ENCODE measurements at regions not wholly inside any gene's neighbourhood (a gene's known extent, or its start where the extent isn't known, plus 50 kb on each side); places are given as distances from the start of the nearest gene placed in this dataset.

GRCh38 chr15:91752081-91752785 is 101.3 kb upstream of the SLCO3A1 start:
- no peaks in the 10 kb centered on the region for H3K36me3 ChIP-seq
- H3K4me1 ChIP-seq: no peaks in the 10 kb centered on the region
- no peak for DNase-seq
- no peaks in the 10 kb centered on the region for H3K9me3 ChIP-seq (replicated peaks)
- H3K27ac ChIP-seq (replicated peaks): no peak overlapping the region
- intact Hi-C loops (cut with micrococcal nuclease): no loop called here
- TF ChIP-seq CTCF (IDR thresholded peaks at IDR 0.05; ENCODE audit: borderline replicate concordance): no peak
- no peaks in the 10 kb centered on the region for H3K27me3 ChIP-seq (ENCODE audit: low read depth)
- no peak overlapping the region for H3K4me3 ChIP-seq

GRCh38 chr15:91759560-91759959 is 93.9 kb upstream of the SLCO3A1 start:
- DNase-seq: no peak
- Histone ChIP-seq H3K36me3 (no peaks in the 10 kb centered on the region), H3K27me3 (ENCODE audit: low read depth) (peaks cover 4% of the 10 kb centered on the region), H3K9me3 (replicated peaks) (no peaks in the 10 kb centered on the region), H3K27ac (replicated peaks) (no peak overlapping the region), H3K4me1 (peaks cover 6% of the 10 kb centered on the region), H3K4me3 (no peak overlapping the region)
- no peak for TF ChIP-seq CTCF (IDR thresholded peaks at IDR 0.05; ENCODE audit: borderline replicate concordance)
- intact Hi-C loops (cut with micrococcal nuclease): no loop called here

- H3K27me3 ChIP-seq (ENCODE audit: low read depth): peaks cover 2% of the 10 kb centered on the region
- peaks cover 7% of the 10 kb centered on the region for H3K4me1 ChIP-seq
- H3K9me3 ChIP-seq (replicated peaks): no peaks in the 10 kb centered on the region
- DNase-seq: no peak
- TF ChIP-seq CTCF (IDR thresholded peaks at IDR 0.05; ENCODE audit: borderline replicate concordance): no peak
- H3K27ac ChIP-seq (replicated peaks): no peak overlapping the region
- H3K36me3 ChIP-seq: no peaks in the 10 kb centered on the region
- no peak overlapping the region for H3K4me3 ChIP-seq
- intact Hi-C loops (cut with micrococcal nuclease): no loop called here
Measured at GRCh38 chr15:91765660-91766059, 87.8 kb upstream of the SLCO3A1 start.

- Histone ChIP-seq H3K27me3 (ENCODE audit: low read depth) (no peaks in the 10 kb centered on the region), H3K9me3 (replicated peaks) (no peaks in the 10 kb centered on the region), H3K36me3 (no peaks in the 10 kb centered on the region), H3K4me3 (no peak overlapping the region), H3K4me1 (peaks cover 7% of the 10 kb centered on the region), H3K27ac (replicated peaks) (no peak overlapping the region)
- intact Hi-C loops (cut with micrococcal nuclease): no loop called here
- DNase-seq: no peak
- no peak for TF ChIP-seq CTCF (IDR thresholded peaks at IDR 0.05; ENCODE audit: borderline replicate concordance)
Measured at GRCh38 chr15:91769476-91769875, 84.0 kb upstream of the SLCO3A1 start.

- DNase-seq: no peak
- Histone ChIP-seq H3K27me3 (ENCODE audit: low read depth) (no peaks in the 10 kb centered on the region), H3K4me1 (peaks cover 7% of the 10 kb centered on the region), H3K36me3 (no peaks in the 10 kb centered on the region), H3K9me3 (replicated peaks) (no peaks in the 10 kb centered on the region), H3K27ac (replicated peaks) (no peak overlapping the region), H3K4me3 (no peak overlapping the region)
- intact Hi-C loops (cut with micrococcal nuclease): no loop called here
- TF ChIP-seq CTCF (IDR thresholded peaks at IDR 0.05; ENCODE audit: borderline replicate concordance): no peak
Measured at GRCh38 chr15:91769894-91770293, 83.6 kb upstream of the SLCO3A1 start.

Measured in left ventricle myocardium inferior (tissue), 1 donor.